ENCODE measurements at regions not wholly inside any gene's neighbourhood (a gene's known extent, or its start where the extent isn't known, plus 50 kb on each side); places are given as distances from the start of the nearest gene placed in this dataset.

- Histone ChIP-seq H3K4me3 (no peak overlapping the region), H3K27ac (no peak overlapping the region), H3K9me3 (ENCODE audit: insufficient read depth, low read depth) (no peaks in the 10 kb centered on the region), H2AFZ (no peak overlapping the region), H3K27me3 (ENCODE audit: insufficient read depth, low read depth) (peaks cover 26% of the 10 kb centered on the region), H3K4me2 (no peak overlapping the region), H3K36me3 (ENCODE audit: low read depth) (no peaks in the 10 kb centered on the region), H3K9me2 (ENCODE audit: insufficient read depth) (no peaks in the 10 kb centered on the region; the same call in 1 of the 2 replicates), H3K4me1 (replicated peaks; ENCODE audit: insufficient read depth) (no peaks in the 10 kb centered on the region), H4K20me1 (ENCODE audit: insufficient read depth) (no peaks in the 10 kb centered on the region), H3F3A (ENCODE audit: insufficient read depth, low read depth) (no peaks in the 10 kb centered on the region), H3K79me2 (ENCODE audit: low read depth) (no peaks in the 10 kb centered on the region)
- no peak for DNase-seq
- ChIA-PET CTCF (no interaction called here), POLR2A (ENCODE audit: unreplicated experiment) (no interaction called here)
- no peak for TF ChIP-seq CTCF (conservative IDR thresholded peaks at IDR 0.05)
- no peak for TF ChIP-seq EZH2 (IDR thresholded peaks at IDR 0.05; ENCODE audit: low read depth)
- intact Hi-C loops (cut with micrococcal nuclease; ENCODE audit: unreplicated experiment), result no loop called here
- BruUV-seq (replicated peaks), result no TSS peak
Observed at GRCh38 chr1:230506451-230506850, 80.3 kb upstream of the PGBD5 start.

- H3K27me3 ChIP-seq (ENCODE audit: insufficient read depth, low read depth), result peaks cover 48% of the 10 kb centered on the region
Observed at GRCh38 chr1:230504310-230504709, 78.2 kb upstream of the PGBD5 start.

GRCh38 chr1:230503726-230504125 is 77.6 kb upstream of the PGBD5 start:
- H3K79me2 ChIP-seq (ENCODE audit: low read depth), result no peaks in the 10 kb centered on the region
- H2AFZ ChIP-seq, result no peak overlapping the region
- no peak overlapping the region for H3K4me2 ChIP-seq
- no peak for DNase-seq
- no peaks in the 10 kb centered on the region for H4K20me1 ChIP-seq (ENCODE audit: insufficient read depth)
- POLR2A ChIA-PET (ENCODE audit: unreplicated experiment), result no interaction called here
- CTCF ChIA-PET, result no interaction called here
- intact Hi-C loops (cut with micrococcal nuclease; ENCODE audit: unreplicated experiment), result no loop called here
- peaks cover 54% of the 10 kb centered on the region for H3K27me3 ChIP-seq (ENCODE audit: insufficient read depth, low read depth)
- no TSS peak for BruUV-seq (replicated peaks)
- no peaks in the 10 kb centered on the region; the same call in 1 of the 2 replicates for H3K9me2 ChIP-seq (ENCODE audit: insufficient read depth)
- no peaks in the 10 kb centered on the region for H3K36me3 ChIP-seq (ENCODE audit: low read depth)
- TF ChIP-seq EZH2 (IDR thresholded peaks at IDR 0.05; ENCODE audit: low read depth), result no peak
- TF ChIP-seq CTCF (conservative IDR thresholded peaks at IDR 0.05), result no peak
- H3F3A ChIP-seq (ENCODE audit: insufficient read depth, low read depth), result no peaks in the 10 kb centered on the region
- no peaks in the 10 kb centered on the region for H3K9me3 ChIP-seq (ENCODE audit: insufficient read depth, low read depth)
- H3K4me1 ChIP-seq (replicated peaks; ENCODE audit: insufficient read depth), result no peaks in the 10 kb centered on the region
- H3K27ac ChIP-seq, result no peak overlapping the region
- H3K4me3 ChIP-seq, result no peak overlapping the region

More at GRCh38 chr1:230504310-230504709, 78.2 kb upstream of the PGBD5 start:
- no peak for DNase-seq
- Histone ChIP-seq H3K79me2 (ENCODE audit: low read depth) (no peaks in the 10 kb centered on the region), H3K9me2 (ENCODE audit: insufficient read depth) (no peaks in the 10 kb centered on the region; the same call in 1 of the 2 replicates), H2AFZ (no peak overlapping the region), H3F3A (ENCODE audit: insufficient read depth, low read depth) (no peaks in the 10 kb centered on the region), H4K20me1 (ENCODE audit: insufficient read depth) (no peaks in the 10 kb centered on the region), H3K27ac (no peak overlapping the region), H3K4me2 (no peak overlapping the region), H3K4me1 (replicated peaks; ENCODE audit: insufficient read depth) (no peaks in the 10 kb centered on the region), H3K4me3 (no peak overlapping the region), H3K36me3 (ENCODE audit: low read depth) (no peaks in the 10 kb centered on the region), H3K9me3 (ENCODE audit: insufficient read depth, low read depth) (no peaks in the 10 kb centered on the region)
- BruUV-seq (replicated peaks), result no TSS peak
- intact Hi-C loops (cut with micrococcal nuclease; ENCODE audit: unreplicated experiment), result no loop called here
- ChIA-PET CTCF (no interaction called here), POLR2A (ENCODE audit: unreplicated experiment) (no interaction called here)
- TF ChIP-seq EZH2 (IDR thresholded peaks at IDR 0.05; ENCODE audit: low read depth) (no peak), CTCF (conservative IDR thresholded peaks at IDR 0.05) (no peak)
